Renal cortex interstitium (tissue), 11 donors: ENCODE measurements at regions not wholly inside any gene's neighbourhood (a gene's known extent, or its start where the extent isn't known, plus 50 kb on each side); places are given as distances from the start of the nearest gene placed in this dataset.

Experiments used
- DNase-seq, 11 donors: peaks; one replicate each; pipeline ENCODE4 v3.0.0-alpha.2; 2013; ENCODE audit warnings: low read depth in 9 of 11, low spot score in 4 of 11; ENCODE audit errors: extremely low read depth in 1 of 11

GRCh38 chr3:31371484-31372177 lies 161.1 kb upstream of the STT3B start:
- no peak for DNase-seq

GRCh38 chr3:31373681-31374080 lies 159.0 kb upstream of the STT3B start:
- DNase-seq, result no peak

- DNase-seq, result no peak
These were observed 155.6 kb upstream of the STT3B start for GRCh38 chr3:31377045-31377642.

GRCh38 chr3:31378231-31378630 lies 154.5 kb upstream of the STT3B start:
- DNase-seq, result no peak

- DNase-seq, result no peak
These were observed 153.1 kb upstream of the STT3B start for GRCh38 chr3:31379598-31379997.

- no peak for DNase-seq
These were observed 149.9 kb upstream of the STT3B start for GRCh38 chr3:31382856-31383255.

- no peak for DNase-seq
These were observed 148.6 kb upstream of the STT3B start for GRCh38 chr3:31384117-31384516.

- no peak for DNase-seq
These were observed 142.8 kb upstream of the STT3B start for GRCh38 chr3:31389939-31390338.

GRCh38 chr3:31390466-31390865 lies 142.3 kb upstream of the STT3B start:
- DNase-seq, result no peak

GRCh38 chr3:31391150-31391549 lies 141.6 kb upstream of the STT3B start:
- no peak for DNase-seq

- DNase-seq, result no peak
These were observed 140.2 kb upstream of the STT3B start for GRCh38 chr3:31392568-31392967.

- DNase-seq, result no peak
These were observed 133.5 kb upstream of the STT3B start for GRCh38 chr3:31399271-31399670.

GRCh38 chr3:31402117-31402516 lies 130.6 kb upstream of the STT3B start:
- no peak for DNase-seq

- DNase-seq, result no peak
These were observed 129.5 kb upstream of the STT3B start for GRCh38 chr3:31403197-31403596.

- no peak for DNase-seq
These were observed 127.9 kb upstream of the STT3B start for GRCh38 chr3:31404871-31405270.

GRCh38 chr3:31405515-31405914 lies 127.2 kb upstream of the STT3B start:
- no peak for DNase-seq

- DNase-seq, result no peak
These were observed 125.8 kb upstream of the STT3B start for GRCh38 chr3:31406896-31407295.

- DNase-seq, result no peak
These were observed 125.1 kb upstream of the STT3B start for GRCh38 chr3:31407665-31408064.

GRCh38 chr3:31408720-31409119 lies 124.0 kb upstream of the STT3B start:
- no peak for DNase-seq

GRCh38 chr3:31409389-31409788 lies 123.3 kb upstream of the STT3B start:
- no peak for DNase-seq

- DNase-seq, result no peak
These were observed 122.9 kb upstream of the STT3B start for GRCh38 chr3:31409866-31410265.
